WTC11 (cell line): ENCODE measurements at regions not wholly inside any gene's neighbourhood (a gene's known extent, or its start where the extent isn't known, plus 50 kb on each side); places are given as distances from the start of the nearest gene placed in this dataset.

Experiments
- CBFB ChIP-seq: sonication (generic); formaldehyde crosslinking; IDR thresholded peaks from 2 replicates; pipeline ENCODE4 v1.8.1; 2022; ENCODE audit warnings: mild to moderate bottlenecking, low read depth, missing genetic modification reagents
- FOXK1 ChIP-seq: sonication (generic); formaldehyde crosslinking; IDR thresholded peaks from 2 replicates; pipeline ENCODE4 v1.8.0; 2022; ENCODE audit warnings: mild to moderate bottlenecking, moderate library complexity, missing genetic modification reagents
- TF ChIP-seq, protein P1 (sequence below): fragments of 200-600 bp; IDR thresholded peaks from 2 replicates; pipeline ENCODE4 v1.8.0; 2022; ENCODE audit warnings: antibody characterized with exemption
- TF ChIP-seq, protein P2 (sequence below): fragments of 250-450 bp; sonication (Bioruptor Pico); IDR thresholded peaks from 2 replicates; pipeline ENCODE4 v1.8.0; 2021; ENCODE audit warnings: mild to moderate bottlenecking

- TF ChIP-seq, protein P1, sequence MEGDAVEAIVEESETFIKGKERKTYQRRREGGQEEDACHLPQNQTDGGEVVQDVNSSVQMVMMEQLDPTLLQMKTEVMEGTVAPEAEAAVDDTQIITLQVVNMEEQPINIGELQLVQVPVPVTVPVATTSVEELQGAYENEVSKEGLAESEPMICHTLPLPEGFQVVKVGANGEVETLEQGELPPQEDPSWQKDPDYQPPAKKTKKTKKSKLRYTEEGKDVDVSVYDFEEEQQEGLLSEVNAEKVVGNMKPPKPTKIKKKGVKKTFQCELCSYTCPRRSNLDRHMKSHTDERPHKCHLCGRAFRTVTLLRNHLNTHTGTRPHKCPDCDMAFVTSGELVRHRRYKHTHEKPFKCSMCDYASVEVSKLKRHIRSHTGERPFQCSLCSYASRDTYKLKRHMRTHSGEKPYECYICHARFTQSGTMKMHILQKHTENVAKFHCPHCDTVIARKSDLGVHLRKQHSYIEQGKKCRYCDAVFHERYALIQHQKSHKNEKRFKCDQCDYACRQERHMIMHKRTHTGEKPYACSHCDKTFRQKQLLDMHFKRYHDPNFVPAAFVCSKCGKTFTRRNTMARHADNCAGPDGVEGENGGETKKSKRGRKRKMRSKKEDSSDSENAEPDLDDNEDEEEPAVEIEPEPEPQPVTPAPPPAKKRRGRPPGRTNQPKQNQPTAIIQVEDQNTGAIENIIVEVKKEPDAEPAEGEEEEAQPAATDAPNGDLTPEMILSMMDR: no peak
- TF ChIP-seq, protein P2, sequence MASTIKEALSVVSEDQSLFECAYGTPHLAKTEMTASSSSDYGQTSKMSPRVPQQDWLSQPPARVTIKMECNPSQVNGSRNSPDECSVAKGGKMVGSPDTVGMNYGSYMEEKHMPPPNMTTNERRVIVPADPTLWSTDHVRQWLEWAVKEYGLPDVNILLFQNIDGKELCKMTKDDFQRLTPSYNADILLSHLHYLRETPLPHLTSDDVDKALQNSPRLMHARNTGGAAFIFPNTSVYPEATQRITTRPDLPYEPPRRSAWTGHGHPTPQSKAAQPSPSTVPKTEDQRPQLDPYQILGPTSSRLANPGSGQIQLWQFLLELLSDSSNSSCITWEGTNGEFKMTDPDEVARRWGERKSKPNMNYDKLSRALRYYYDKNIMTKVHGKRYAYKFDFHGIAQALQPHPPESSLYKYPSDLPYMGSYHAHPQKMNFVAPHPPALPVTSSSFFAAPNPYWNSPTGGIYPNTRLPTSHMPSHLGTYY (CRISPR knock-in tag): no peak
- TF ChIP-seq CBFB (CRISPR knock-in tag) (no peak), FOXK1 (CRISPR knock-in tag) (no peak)
Measured at GRCh38 chr4:81330018-81330417, 115.0 kb upstream of the PRKG2 start.
